ENCODE measurements at regions not wholly inside any gene's neighbourhood (a gene's known extent, or its start where the extent isn't known, plus 50 kb on each side); places are given as distances from the start of the nearest gene placed in this dataset.
"Not testable (repeated sequence)": the region's sequence is repeated elsewhere in the genome, so short reads cannot be mapped to it uniquely, and the experiment has no call there.

DNA sequence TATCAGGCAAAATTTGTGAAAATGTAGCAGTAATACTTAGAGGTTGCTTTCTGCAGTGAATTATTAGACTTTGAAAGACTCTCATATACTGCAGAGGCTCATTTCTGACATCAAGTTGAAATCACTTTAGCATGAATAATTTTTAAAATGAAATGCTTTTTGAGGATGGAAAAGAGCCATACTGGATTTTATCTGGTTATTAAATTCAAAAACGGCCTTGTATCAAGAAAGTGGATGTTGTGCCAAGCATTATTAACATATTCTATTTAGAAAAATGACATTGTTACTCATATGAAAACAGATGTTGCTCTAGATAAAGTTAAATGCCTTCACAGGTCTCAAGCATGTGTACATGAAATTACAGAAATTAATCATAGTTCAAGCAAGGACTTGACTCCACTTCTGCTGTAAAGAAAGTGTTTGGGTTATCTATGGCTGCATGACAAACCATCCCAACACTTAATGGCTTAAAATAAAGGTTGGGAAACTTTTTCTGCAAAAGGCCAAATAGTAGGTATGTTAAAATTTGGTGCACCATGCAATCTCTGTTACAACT, 64.5 kb upstream of the ZNF280D start:
- TF ChIP-seq POLR2AphosphoS5 (IDR thresholded peaks at IDR 0.05): no peak
- no peak for TF ChIP-seq POLR2A (IDR thresholded peaks at IDR 0.05)
- TF ChIP-seq, protein P1, sequence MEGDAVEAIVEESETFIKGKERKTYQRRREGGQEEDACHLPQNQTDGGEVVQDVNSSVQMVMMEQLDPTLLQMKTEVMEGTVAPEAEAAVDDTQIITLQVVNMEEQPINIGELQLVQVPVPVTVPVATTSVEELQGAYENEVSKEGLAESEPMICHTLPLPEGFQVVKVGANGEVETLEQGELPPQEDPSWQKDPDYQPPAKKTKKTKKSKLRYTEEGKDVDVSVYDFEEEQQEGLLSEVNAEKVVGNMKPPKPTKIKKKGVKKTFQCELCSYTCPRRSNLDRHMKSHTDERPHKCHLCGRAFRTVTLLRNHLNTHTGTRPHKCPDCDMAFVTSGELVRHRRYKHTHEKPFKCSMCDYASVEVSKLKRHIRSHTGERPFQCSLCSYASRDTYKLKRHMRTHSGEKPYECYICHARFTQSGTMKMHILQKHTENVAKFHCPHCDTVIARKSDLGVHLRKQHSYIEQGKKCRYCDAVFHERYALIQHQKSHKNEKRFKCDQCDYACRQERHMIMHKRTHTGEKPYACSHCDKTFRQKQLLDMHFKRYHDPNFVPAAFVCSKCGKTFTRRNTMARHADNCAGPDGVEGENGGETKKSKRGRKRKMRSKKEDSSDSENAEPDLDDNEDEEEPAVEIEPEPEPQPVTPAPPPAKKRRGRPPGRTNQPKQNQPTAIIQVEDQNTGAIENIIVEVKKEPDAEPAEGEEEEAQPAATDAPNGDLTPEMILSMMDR (IDR thresholded peaks at IDR 0.05): no peak
- no peaks in the 10 kb centered on the region for H3K9me3 ChIP-seq
- H3K27me3 ChIP-seq: no peaks in the 10 kb centered on the region
- no peak overlapping the region for H3K4me3 ChIP-seq
- H3K36me3 ChIP-seq: no peaks in the 10 kb centered on the region
- no peaks in the 10 kb centered on the region for H3K4me1 ChIP-seq
- DNase-seq (ENCODE audit: low spot score in 2 of 2): no peak
- H3K27ac ChIP-seq: no peak overlapping the region
- intact Hi-C loops (cut with DNase I; ENCODE audit: low total_unique reads): no loop called here

DNA sequence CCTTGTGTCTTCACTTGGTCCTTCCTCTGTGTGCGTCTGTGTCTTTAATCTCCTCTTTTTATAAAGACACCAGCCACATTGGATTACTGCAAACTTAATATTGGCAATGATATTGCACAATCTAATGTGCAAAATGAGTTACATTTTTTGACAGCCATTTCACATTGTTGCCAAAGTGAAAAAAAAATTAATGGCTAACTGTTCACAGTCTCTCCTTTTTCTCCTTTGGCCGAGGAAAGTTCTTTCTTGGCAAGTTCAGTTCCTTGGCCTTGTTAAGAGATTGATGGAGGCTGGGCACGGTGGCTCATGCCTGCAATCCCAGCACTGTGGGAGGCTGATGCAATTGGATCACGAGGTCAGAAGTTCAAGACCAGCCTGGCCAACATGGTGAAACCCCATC, 62.2 kb upstream of the ZNF280D start:
- H3K4me3 ChIP-seq: no peak overlapping the region
- intact Hi-C loops (cut with DNase I; ENCODE audit: low total_unique reads): no loop called here
- no peaks in the 10 kb centered on the region for H3K9me3 ChIP-seq
- DNase-seq (ENCODE audit: low spot score in 2 of 2): no peak
- no peak overlapping the region for H3K27ac ChIP-seq
- TF ChIP-seq POLR2AphosphoS5 (IDR thresholded peaks at IDR 0.05) (peak in 1 of 3 donors; percentile 30), POLR2A (IDR thresholded peaks at IDR 0.05) (no peak)
- no peaks in the 10 kb centered on the region for H3K4me1 ChIP-seq
- H3K27me3 ChIP-seq: no peaks in the 10 kb centered on the region
- no peaks in the 10 kb centered on the region for H3K36me3 ChIP-seq

DNA sequence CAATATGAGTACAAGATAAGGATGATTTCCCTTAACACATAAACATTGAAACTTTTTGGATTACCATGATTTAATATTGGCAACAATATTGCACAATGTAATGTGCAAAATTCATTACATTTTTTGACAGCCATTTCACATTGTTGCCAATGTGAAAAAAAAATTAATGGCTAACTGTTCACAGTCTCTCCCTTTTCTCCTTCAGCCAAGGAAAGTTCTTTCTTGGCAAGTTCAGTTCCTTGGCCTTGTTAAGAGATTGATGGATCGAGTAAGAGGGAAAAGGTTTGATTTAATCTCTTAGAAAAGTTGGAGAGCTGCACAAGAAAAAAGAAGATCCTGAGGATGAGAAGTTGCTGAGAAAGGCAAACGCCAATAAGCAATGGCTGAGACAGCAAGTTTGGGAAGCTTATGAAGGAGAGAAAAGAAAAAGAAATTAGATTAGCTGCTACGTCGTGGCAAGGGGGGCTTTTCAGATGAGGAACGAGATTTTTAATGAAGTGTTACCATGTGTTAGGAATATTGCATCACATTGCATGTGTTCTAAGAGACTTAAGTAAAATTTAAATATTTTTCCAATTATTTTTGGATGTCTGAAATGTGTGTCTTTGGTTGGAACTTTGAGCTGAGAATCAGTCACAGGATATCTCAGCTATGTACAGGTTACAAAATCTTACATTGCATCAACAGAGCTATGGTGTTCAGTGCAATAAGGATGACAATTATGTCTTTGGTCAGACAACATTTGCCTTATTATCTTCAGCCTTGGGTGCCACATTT, 61.4 kb upstream of the ZNF280D start:
- TF ChIP-seq POLR2A (IDR thresholded peaks at IDR 0.05): no peak
- peak in 1 of 3 donors; percentile 21 for TF ChIP-seq POLR2AphosphoS5 (IDR thresholded peaks at IDR 0.05)
- TF ChIP-seq, protein P1 (IDR thresholded peaks at IDR 0.05): no peak
- Histone ChIP-seq H3K4me1 (no peaks in the 10 kb centered on the region), H3K27me3 (no peaks in the 10 kb centered on the region), H3K4me3 (no peak overlapping the region), H3K27ac (no peak overlapping the region), H3K9me3 (no peaks in the 10 kb centered on the region), H3K36me3 (no peaks in the 10 kb centered on the region)
- DNase-seq (ENCODE audit: low spot score in 2 of 2): no peak
- intact Hi-C loops (cut with DNase I; ENCODE audit: low total_unique reads): no loop called here

DNA sequence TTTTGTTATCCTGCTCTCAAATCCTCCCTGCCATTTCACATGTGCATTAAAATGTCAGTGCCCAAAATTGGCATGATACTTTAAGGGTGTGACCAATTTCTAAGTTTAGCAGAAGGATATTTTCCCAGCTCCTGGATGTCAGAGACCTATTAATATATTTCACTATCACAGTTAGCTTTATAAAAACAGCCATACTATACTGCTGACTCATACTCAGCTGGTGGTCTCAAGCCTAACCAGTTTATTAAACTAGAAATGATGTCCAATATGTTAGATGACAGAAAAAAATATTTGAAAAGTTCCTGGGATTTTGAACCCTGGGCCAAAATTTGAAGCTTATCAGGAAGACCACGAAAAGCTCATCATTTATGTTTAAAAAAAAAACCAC, 60.9 kb upstream of the ZNF280D start:
- peak overlapping the region in 1 of 2 donors; percentile 3 for H3K27ac ChIP-seq
- H3K9me3 ChIP-seq: no peaks in the 10 kb centered on the region
- no peaks in the 10 kb centered on the region for H3K27me3 ChIP-seq
- H3K4me3 ChIP-seq: no peak overlapping the region
- TF ChIP-seq, protein P1 (IDR thresholded peaks at IDR 0.05): no peak
- no peak for TF ChIP-seq POLR2A (IDR thresholded peaks at IDR 0.05)
- TF ChIP-seq POLR2AphosphoS5 (IDR thresholded peaks at IDR 0.05): no peak
- no peaks in the 10 kb centered on the region for H3K36me3 ChIP-seq
- H3K4me1 ChIP-seq: no peaks in the 10 kb centered on the region
- intact Hi-C loops (cut with DNase I; ENCODE audit: low total_unique reads): no loop called here
- DNase-seq (ENCODE audit: low spot score in 2 of 2): no peak

DNA sequence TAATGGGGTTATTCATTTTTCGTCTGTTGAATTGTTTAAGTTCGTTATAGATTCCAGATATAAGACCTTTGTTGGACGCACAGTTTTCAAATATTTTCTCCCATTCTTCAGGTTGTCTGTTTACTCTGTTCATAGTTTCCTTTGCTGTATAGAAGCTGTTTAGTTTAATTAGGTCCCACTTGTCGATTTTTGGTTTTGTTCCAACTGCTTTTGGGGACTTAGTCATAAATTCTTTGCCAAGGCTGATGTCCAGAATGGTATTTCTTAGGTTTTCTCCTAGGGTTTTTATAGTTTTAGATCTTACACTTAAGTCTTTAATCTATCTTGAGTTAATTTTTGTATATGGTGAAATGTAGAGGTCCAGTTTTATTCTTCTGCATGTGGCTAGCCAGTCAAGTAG, 58.9 kb upstream of the ZNF280D start:
- no peak for TF ChIP-seq POLR2A (IDR thresholded peaks at IDR 0.05)
- no peak for TF ChIP-seq POLR2AphosphoS5 (IDR thresholded peaks at IDR 0.05)
- TF ChIP-seq, protein P1 (IDR thresholded peaks at IDR 0.05): no peak
- H3K36me3 ChIP-seq: no peaks in the 10 kb centered on the region
- no peaks in the 10 kb centered on the region for H3K9me3 ChIP-seq
- H3K27me3 ChIP-seq: no peaks in the 10 kb centered on the region
- H3K27ac ChIP-seq: no peak overlapping the region
- no peaks in the 10 kb centered on the region for H3K4me1 ChIP-seq
- no peak for DNase-seq (ENCODE audit: low spot score in 2 of 2)
- H3K4me3 ChIP-seq: no peak overlapping the region
- intact Hi-C loops (cut with DNase I; ENCODE audit: low total_unique reads): no loop called here

DNA sequence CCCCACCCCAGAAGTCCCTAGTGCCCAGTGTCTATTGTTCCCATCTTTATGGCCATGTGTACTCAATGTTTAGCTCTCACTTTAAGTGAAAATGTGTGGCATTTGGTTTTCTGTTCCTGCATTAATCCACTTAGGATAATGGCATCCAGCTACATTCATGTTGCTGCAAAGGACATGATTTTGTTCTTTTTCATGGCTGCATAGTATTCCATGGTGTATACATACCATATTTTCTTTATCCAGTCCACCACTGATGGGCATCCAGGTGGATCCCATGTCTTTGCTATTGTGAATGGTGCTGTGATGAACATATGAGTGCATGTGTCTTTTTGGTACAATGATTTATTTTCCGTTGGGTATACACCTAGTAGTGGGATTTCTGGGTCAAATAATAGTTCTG, 58.2 kb upstream of the ZNF280D start:
- DNase-seq (ENCODE audit: low spot score in 2 of 2); H3K4me1 ChIP-seq; H3K36me3 ChIP-seq; H3K4me3 ChIP-seq; H3K27me3 ChIP-seq; intact Hi-C loops (cut with DNase I; ENCODE audit: low total_unique reads); H3K9me3 ChIP-seq; H3K27ac ChIP-seq: not testable (repeated sequence)
